ENCODE measurements at regions not wholly inside any gene's neighbourhood (a gene's known extent, or its start where the extent isn't known, plus 50 kb on each side); places are given as distances from the start of the nearest gene placed in this dataset.

GRCh38 chr2:12589802-12590320, 126.9 kb upstream of the TRIB2 start:
- TF ChIP-seq EZH2 (IDR thresholded peaks at IDR 0.05) (no peak), EZH2phosphoT487 (IDR thresholded peaks at IDR 0.05) (no peak), CTCF (IDR thresholded peaks at IDR 0.05) (no peak)
- Histone ChIP-seq H3F3A (ENCODE audit: low read depth) (no peaks in the 10 kb centered on the region), H2AFZ (replicated peaks) (no peak overlapping the region), H3K27me3 (no peaks in the 10 kb centered on the region), H3K4me1 (peaks cover 12% of the 10 kb centered on the region), H4K20me1 (ENCODE audit: low read depth) (no peaks in the 10 kb centered on the region), H3K36me3 (no peaks in the 10 kb centered on the region), H3K9me3 (ENCODE audit: low read depth) (no peaks in the 10 kb centered on the region), H3K79me2 (ENCODE audit: low read depth) (no peaks in the 10 kb centered on the region), H3K4me2 (no peak overlapping the region), H3K27ac (no peak overlapping the region), H3K4me3 (no peak overlapping the region), H3K9ac (no peak overlapping the region)
- DNase-seq (ENCODE audit: low spot score) = peak; percentile 2
- Mint-ChIP-seq H3K36me3 (no peaks in the 10 kb centered on the region), H3K27ac (no peak overlapping the region), H3K4me3 (no peak overlapping the region), H3K27me3 (ENCODE audit: insufficient read depth, low read depth) (no peaks in the 10 kb centered on the region), H3K4me1 (peaks cover 6% of the 10 kb centered on the region), H3K9me3 (no peaks in the 10 kb centered on the region)

- peaks cover 12% of the 10 kb centered on the region for H3K4me1 ChIP-seq
- H3K27me3 ChIP-seq = no peaks in the 10 kb centered on the region
- Mint-ChIP-seq H3K4me3 (no peak overlapping the region), H3K9me3 (no peaks in the 10 kb centered on the region), H3K4me1 (peaks cover 8% of the 10 kb centered on the region), H3K27ac (no peak overlapping the region), H3K36me3 (no peaks in the 10 kb centered on the region), H3K27me3 (ENCODE audit: insufficient read depth, low read depth) (no peaks in the 10 kb centered on the region)
- no peaks in the 10 kb centered on the region for H3F3A ChIP-seq (ENCODE audit: low read depth)
- no peak for TF ChIP-seq EZH2 (IDR thresholded peaks at IDR 0.05)
- TF ChIP-seq CTCF (IDR thresholded peaks at IDR 0.05) = no peak
- no peak for TF ChIP-seq EZH2phosphoT487 (IDR thresholded peaks at IDR 0.05)
- no peaks in the 10 kb centered on the region for H4K20me1 ChIP-seq (ENCODE audit: low read depth)
- no peaks in the 10 kb centered on the region for H3K79me2 ChIP-seq (ENCODE audit: low read depth)
- no peak overlapping the region for H2AFZ ChIP-seq (replicated peaks)
- no peak overlapping the region for H3K27ac ChIP-seq
- no peaks in the 10 kb centered on the region for H3K36me3 ChIP-seq
- no peak overlapping the region for H3K4me3 ChIP-seq
- DNase-seq (ENCODE audit: low spot score) = no peak
- H3K9me3 ChIP-seq (ENCODE audit: low read depth) = no peaks in the 10 kb centered on the region
- H3K4me2 ChIP-seq = no peak overlapping the region
- no peak overlapping the region for H3K9ac ChIP-seq
Observed at GRCh38 chr2:12592296-12592695, 124.4 kb upstream of the TRIB2 start.

- Histone ChIP-seq H3F3A (ENCODE audit: low read depth) (no peaks in the 10 kb centered on the region), H3K4me3 (no peak overlapping the region), H3K4me1 (peaks cover 10% of the 10 kb centered on the region), H3K9ac (no peak overlapping the region), H2AFZ (replicated peaks) (no peak overlapping the region), H3K27me3 (no peaks in the 10 kb centered on the region), H3K36me3 (no peaks in the 10 kb centered on the region), H3K9me3 (ENCODE audit: low read depth) (no peaks in the 10 kb centered on the region), H3K27ac (no peak overlapping the region), H3K4me2 (no peak overlapping the region), H3K79me2 (ENCODE audit: low read depth) (no peaks in the 10 kb centered on the region), H4K20me1 (ENCODE audit: low read depth) (no peaks in the 10 kb centered on the region)
- Mint-ChIP-seq H3K27ac (no peak overlapping the region), H3K36me3 (no peaks in the 10 kb centered on the region), H3K4me3 (no peak overlapping the region), H3K9me3 (no peaks in the 10 kb centered on the region), H3K27me3 (ENCODE audit: insufficient read depth, low read depth) (no peaks in the 10 kb centered on the region), H3K4me1 (peaks cover 8% of the 10 kb centered on the region)
- TF ChIP-seq EZH2 (IDR thresholded peaks at IDR 0.05) = no peak
- no peak for TF ChIP-seq CTCF (IDR thresholded peaks at IDR 0.05)
- no peak for TF ChIP-seq EZH2phosphoT487 (IDR thresholded peaks at IDR 0.05)
- DNase-seq (ENCODE audit: low spot score) = no peak
Observed at GRCh38 chr2:12594590-12594989, 122.1 kb upstream of the TRIB2 start.
